ENCODE measurements at regions not wholly inside any gene's neighbourhood (a gene's known extent, or its start where the extent isn't known, plus 50 kb on each side); places are given as distances from the start of the nearest gene placed in this dataset.

GRCh38 chr11:86873573-86874083 lies 73.3 kb downstream of the PRSS23 start:
- TF ChIP-seq POLR2A (IDR thresholded peaks at IDR 0.05) (no peak), EP300 (IDR thresholded peaks at IDR 0.05) (no peak)
- TF ChIP-seq, protein P1, sequence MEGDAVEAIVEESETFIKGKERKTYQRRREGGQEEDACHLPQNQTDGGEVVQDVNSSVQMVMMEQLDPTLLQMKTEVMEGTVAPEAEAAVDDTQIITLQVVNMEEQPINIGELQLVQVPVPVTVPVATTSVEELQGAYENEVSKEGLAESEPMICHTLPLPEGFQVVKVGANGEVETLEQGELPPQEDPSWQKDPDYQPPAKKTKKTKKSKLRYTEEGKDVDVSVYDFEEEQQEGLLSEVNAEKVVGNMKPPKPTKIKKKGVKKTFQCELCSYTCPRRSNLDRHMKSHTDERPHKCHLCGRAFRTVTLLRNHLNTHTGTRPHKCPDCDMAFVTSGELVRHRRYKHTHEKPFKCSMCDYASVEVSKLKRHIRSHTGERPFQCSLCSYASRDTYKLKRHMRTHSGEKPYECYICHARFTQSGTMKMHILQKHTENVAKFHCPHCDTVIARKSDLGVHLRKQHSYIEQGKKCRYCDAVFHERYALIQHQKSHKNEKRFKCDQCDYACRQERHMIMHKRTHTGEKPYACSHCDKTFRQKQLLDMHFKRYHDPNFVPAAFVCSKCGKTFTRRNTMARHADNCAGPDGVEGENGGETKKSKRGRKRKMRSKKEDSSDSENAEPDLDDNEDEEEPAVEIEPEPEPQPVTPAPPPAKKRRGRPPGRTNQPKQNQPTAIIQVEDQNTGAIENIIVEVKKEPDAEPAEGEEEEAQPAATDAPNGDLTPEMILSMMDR (IDR thresholded peaks at IDR 0.05) = no peak
